DMS53 treated with DMSO at 0.1 percent for 48 hours (cell line): ENCODE measurements at regions not wholly inside any gene's neighbourhood (a gene's known extent, or its start where the extent isn't known, plus 50 kb on each side); places are given as distances from the start of the nearest gene placed in this dataset.

Experiments used
- DNase-seq: peaks from one replicate; lab custom pipeline; 2025; ENCODE audit not compliant: unreplicated experiment; lab: John Stamatoyannopoulos, UW

- no peak for DNase-seq
These were observed 154.0 kb downstream of the BTC start for GRCh38 chr4:74640111-74640903.

- DNase-seq = no peak
These were observed 152.3 kb downstream of the BTC start for GRCh38 chr4:74642006-74642405.

- no peak for DNase-seq
These were observed 145.1 kb downstream of the BTC start for GRCh38 chr4:74649193-74649592.

- no peak for DNase-seq
These were observed 143.1 kb downstream of the BTC start for GRCh38 chr4:74651198-74651597.

GRCh38 chr4:74653331-74654229, 140.7 kb downstream of the BTC start:
- DNase-seq = no peak

- peak; percentile 90 for DNase-seq
These were observed 140.1 kb downstream of the BTC start for GRCh38 chr4:74654230-74654681.

- DNase-seq = peak; percentile 48
These were observed 137.7 kb downstream of the BTC start for GRCh38 chr4:74656596-74656995.

GRCh38 chr4:74658116-74658515, 136.2 kb downstream of the BTC start:
- no peak for DNase-seq

- DNase-seq = peak; percentile 40
These were observed 134.5 kb downstream of the BTC start for GRCh38 chr4:74659576-74660411.

- DNase-seq = no peak
These were observed 133.5 kb downstream of the BTC start for GRCh38 chr4:74660866-74661265.

- peak; percentile 19 for DNase-seq
These were observed 132.7 kb downstream of the BTC start for GRCh38 chr4:74661427-74662201.

GRCh38 chr4:74663631-74664030, 130.7 kb downstream of the BTC start:
- no peak for DNase-seq

- no peak for DNase-seq
These were observed 129.0 kb downstream of the BTC start for GRCh38 chr4:74665346-74665745.

GRCh38 chr4:74665876-74666275, 128.4 kb downstream of the BTC start:
- no peak for DNase-seq

GRCh38 chr4:74667438-74667837, 126.9 kb downstream of the BTC start:
- no peak for DNase-seq

GRCh38 chr4:74667944-74668343, 126.4 kb downstream of the BTC start:
- DNase-seq = no peak

GRCh38 chr4:74669702-74670101, 124.6 kb downstream of the BTC start:
- no peak for DNase-seq

GRCh38 chr4:74670583-74670982, 123.7 kb downstream of the BTC start:
- no peak for DNase-seq

GRCh38 chr4:74671080-74671698, 123.1 kb downstream of the BTC start:
- DNase-seq = peak; percentile 82

GRCh38 chr4:74674750-74675149, 119.6 kb downstream of the BTC start:
- no peak for DNase-seq
